ENCODE measurements at regions not wholly inside any gene's neighbourhood (a gene's known extent, or its start where the extent isn't known, plus 50 kb on each side); places are given as distances from the start of the nearest gene placed in this dataset.

- no peak overlapping the region for H3K4ac ChIP-seq (ENCODE audit: low read depth, low read length)
- no peak overlapping the region for H3K4me3 ChIP-seq (ENCODE audit: low read depth, low read length)
- H3K27ac ChIP-seq (ENCODE audit: low read depth, low read length), result no peak overlapping the region
- DNase-seq, result no peak
- H3K18ac ChIP-seq (ENCODE audit: low read length), result no peak overlapping the region
- no peak overlapping the region for H3K23ac ChIP-seq (ENCODE audit: low read length)
- H3K79me1 ChIP-seq (ENCODE audit: low read length), result no peaks in the 10 kb centered on the region
- H3K9ac ChIP-seq (ENCODE audit: low read length), result no peak overlapping the region
- no peaks in the 10 kb centered on the region for H3K4me1 ChIP-seq (ENCODE audit: control insufficient read depth in 1 of 2, insufficient read depth in 2 of 2, low read length in 2 of 2)
- WGBS (ENCODE audit: extremely low coverage, insufficient coverage, insufficient read length), result no CpG with 5 or more reads among the region's 5 CpGs
- no peak overlapping the region for H2AFZ ChIP-seq (ENCODE audit: insufficient read depth, low read length, poor library complexity)
- no peak overlapping the region for H4K8ac ChIP-seq (ENCODE audit: low read depth, low read length)
- no peaks in the 10 kb centered on the region for H3K36me3 ChIP-seq (ENCODE audit: control insufficient read depth in 1 of 2, insufficient read depth in 2 of 2, low read length in 2 of 2)
- H2BK12ac ChIP-seq (ENCODE audit: low read length), result no peak overlapping the region
- H3K4me2 ChIP-seq (ENCODE audit: low read length), result no peak overlapping the region
- H2BK120ac ChIP-seq (ENCODE audit: insufficient read depth, low read length, poor library complexity), result no peak overlapping the region
- H2BK5ac ChIP-seq (ENCODE audit: low read depth, low read length, poor library complexity), result no peak overlapping the region
- H3K9me3 ChIP-seq (ENCODE audit: insufficient read depth, low read depth, low read length), result no peaks in the 10 kb centered on the region
- no peaks in the 10 kb centered on the region for H3K79me2 ChIP-seq (ENCODE audit: control insufficient read depth, insufficient read depth, low read length, poor library complexity)
- no peak overlapping the region for H3K14ac ChIP-seq (ENCODE audit: low read length)
- H3K27me3 ChIP-seq (ENCODE audit: insufficient read depth, low read length), result no peaks in the 10 kb centered on the region
- H2AK5ac ChIP-seq (ENCODE audit: low read length), result no peak overlapping the region
- no peak overlapping the region for H4K12ac ChIP-seq (ENCODE audit: low read depth, low read length)
- no peak overlapping the region for H4K91ac ChIP-seq (ENCODE audit: low read depth, low read length)
Measured at GRCh38 chr16:52834736-52835465, 217.8 kb downstream of the CHD9NB start.

DNA sequence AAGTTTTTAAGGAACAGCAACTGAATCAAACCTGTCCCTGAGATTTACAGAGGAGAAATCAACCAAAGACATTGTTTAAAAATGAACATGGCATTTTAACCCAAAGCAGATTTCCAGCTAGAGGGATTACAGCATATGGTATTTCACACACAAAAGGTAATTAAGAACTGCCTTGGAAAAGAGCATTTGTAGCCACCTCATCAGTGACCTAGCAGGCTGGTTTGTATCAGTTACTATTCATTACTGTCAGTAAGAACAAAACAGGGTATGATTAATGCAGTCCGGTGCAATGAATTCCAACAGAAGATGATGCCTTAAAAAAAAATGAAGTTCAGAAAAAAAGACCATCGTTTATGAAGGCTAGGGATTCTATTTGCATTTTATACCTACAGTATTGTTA, 219.9 kb downstream of the CHD9NB start:
- Histone ChIP-seq H4K8ac (ENCODE audit: low read depth, low read length) (no peak overlapping the region), H3K18ac (ENCODE audit: low read length) (no peak overlapping the region), H3K4me3 (ENCODE audit: low read depth, low read length) (no peak overlapping the region)

DNA sequence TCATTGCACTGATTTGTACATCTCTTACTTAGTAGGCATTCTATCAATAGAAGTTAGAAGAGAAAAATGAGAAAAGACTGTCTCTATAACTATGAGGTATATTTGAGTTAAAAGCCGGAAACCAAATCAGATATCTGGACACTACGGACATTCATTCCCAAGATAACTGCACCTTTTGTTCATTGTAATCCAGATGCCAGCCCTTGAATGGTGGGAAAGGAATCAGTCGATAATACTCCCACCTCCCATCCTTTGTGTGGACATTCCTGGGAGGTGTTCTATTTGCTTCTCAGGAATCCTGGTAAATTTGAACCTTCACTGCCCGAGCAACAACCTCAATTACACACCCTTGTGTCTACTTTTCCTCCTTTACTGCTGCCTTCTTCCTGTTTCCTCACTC, 225.2 kb downstream of the CHD9NB start:
- no peaks in the 10 kb centered on the region for H3K9me3 ChIP-seq (ENCODE audit: insufficient read depth, low read depth, low read length)
- H2BK120ac ChIP-seq (ENCODE audit: insufficient read depth, low read length, poor library complexity), result no peak overlapping the region
- H3K36me3 ChIP-seq (ENCODE audit: control insufficient read depth in 1 of 2, insufficient read depth in 2 of 2, low read length in 2 of 2), result no peaks in the 10 kb centered on the region
- no peak overlapping the region for H3K14ac ChIP-seq (ENCODE audit: low read length)
- H4K8ac ChIP-seq (ENCODE audit: low read depth, low read length), result no peak overlapping the region
- no peak overlapping the region for H3K23ac ChIP-seq (ENCODE audit: low read length)
- no peak for DNase-seq
- H2AFZ ChIP-seq (ENCODE audit: insufficient read depth, low read length, poor library complexity), result no peak overlapping the region
- no CpG with 5 or more reads among the region's 4 CpGs for WGBS (ENCODE audit: extremely low coverage, insufficient coverage, insufficient read length)
- H3K79me1 ChIP-seq (ENCODE audit: low read length), result no peaks in the 10 kb centered on the region
- no peak overlapping the region for H3K4me3 ChIP-seq (ENCODE audit: low read depth, low read length)
- H4K91ac ChIP-seq (ENCODE audit: low read depth, low read length), result no peak overlapping the region
- H3K18ac ChIP-seq (ENCODE audit: low read length), result no peak overlapping the region
- no peak overlapping the region for H2BK5ac ChIP-seq (ENCODE audit: low read depth, low read length, poor library complexity)
- H3K27me3 ChIP-seq (ENCODE audit: insufficient read depth, low read length), result no peaks in the 10 kb centered on the region
- H3K27ac ChIP-seq (ENCODE audit: low read depth, low read length), result no peak overlapping the region
- H3K9ac ChIP-seq (ENCODE audit: low read length), result no peak overlapping the region
- no peak overlapping the region for H3K4me2 ChIP-seq (ENCODE audit: low read length)
- no peak overlapping the region for H3K4ac ChIP-seq (ENCODE audit: low read depth, low read length)
- no peaks in the 10 kb centered on the region for H3K4me1 ChIP-seq (ENCODE audit: control insufficient read depth in 1 of 2, insufficient read depth in 2 of 2, low read length in 2 of 2)
- no peaks in the 10 kb centered on the region for H3K79me2 ChIP-seq (ENCODE audit: control insufficient read depth, insufficient read depth, low read length, poor library complexity)
- H2BK12ac ChIP-seq (ENCODE audit: low read length), result no peak overlapping the region
- no peak overlapping the region for H2AK5ac ChIP-seq (ENCODE audit: low read length)
- no peak overlapping the region for H4K12ac ChIP-seq (ENCODE audit: low read depth, low read length)

More for the DNA sequence above, 219.9 kb downstream of the CHD9NB start:
- DNase-seq, result no peak
- Histone ChIP-seq H3K36me3 (ENCODE audit: control insufficient read depth in 1 of 2, insufficient read depth in 2 of 2, low read length in 2 of 2) (no peaks in the 10 kb centered on the region), H2AFZ (ENCODE audit: insufficient read depth, low read length, poor library complexity) (no peak overlapping the region), H2BK12ac (ENCODE audit: low read length) (no peak overlapping the region), H3K27me3 (ENCODE audit: insufficient read depth, low read length) (no peaks in the 10 kb centered on the region), H2AK5ac (ENCODE audit: low read length) (no peak overlapping the region), H2BK5ac (ENCODE audit: low read depth, low read length, poor library complexity) (no peak overlapping the region), H3K79me1 (ENCODE audit: low read length) (no peaks in the 10 kb centered on the region), H3K4me2 (ENCODE audit: low read length) (no peak overlapping the region), H4K12ac (ENCODE audit: low read depth, low read length) (no peak overlapping the region), H4K91ac (ENCODE audit: low read depth, low read length) (no peak overlapping the region), H3K23ac (ENCODE audit: low read length) (no peak overlapping the region), H2BK120ac (ENCODE audit: insufficient read depth, low read length, poor library complexity) (no peak overlapping the region), H3K9me3 (ENCODE audit: insufficient read depth, low read depth, low read length) (no peaks in the 10 kb centered on the region), H3K4ac (ENCODE audit: low read depth, low read length) (no peak overlapping the region), H3K9ac (ENCODE audit: low read length) (no peak overlapping the region), H3K79me2 (ENCODE audit: control insufficient read depth, insufficient read depth, low read length, poor library complexity) (no peaks in the 10 kb centered on the region), H3K14ac (ENCODE audit: low read length) (no peak overlapping the region), H3K27ac (ENCODE audit: low read depth, low read length) (no peak overlapping the region), H3K4me1 (ENCODE audit: control insufficient read depth in 1 of 2, insufficient read depth in 2 of 2, low read length in 2 of 2) (no peaks in the 10 kb centered on the region)
- WGBS (ENCODE audit: extremely low coverage, insufficient coverage, insufficient read length), result no CpG with 5 or more reads among the region's 2 CpGs

DNA sequence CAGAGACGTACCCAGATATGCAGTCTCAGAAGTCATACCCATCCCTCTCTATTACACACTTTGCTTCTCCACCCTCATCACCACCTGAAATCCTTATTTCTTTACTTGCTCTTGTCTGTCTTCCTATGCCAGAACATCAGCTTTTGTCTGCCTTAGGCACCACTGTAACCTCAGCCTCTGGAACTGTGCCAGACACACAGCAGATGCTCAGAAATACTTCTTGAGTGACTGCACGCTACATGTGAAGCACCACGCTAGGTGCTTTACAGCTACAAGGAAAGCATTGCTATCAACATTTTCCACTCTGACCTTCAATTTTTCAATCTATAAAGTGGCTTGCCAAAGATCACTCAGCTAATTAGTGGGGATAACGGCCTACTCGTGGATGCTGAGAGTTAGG, 226.8 kb downstream of the CHD9NB start:
- DNase-seq, result no peak
- Histone ChIP-seq H3K14ac (ENCODE audit: low read length) (no peak overlapping the region), H2BK5ac (ENCODE audit: low read depth, low read length, poor library complexity) (no peak overlapping the region), H2BK12ac (ENCODE audit: low read length) (no peak overlapping the region), H3K27ac (ENCODE audit: low read depth, low read length) (no peak overlapping the region), H3K9ac (ENCODE audit: low read length) (no peak overlapping the region), H3K4me3 (ENCODE audit: low read depth, low read length) (no peak overlapping the region), H3K4ac (ENCODE audit: low read depth, low read length) (no peak overlapping the region), H3K18ac (ENCODE audit: low read length) (no peak overlapping the region), H3K36me3 (ENCODE audit: control insufficient read depth in 1 of 2, insufficient read depth in 2 of 2, low read length in 2 of 2) (no peaks in the 10 kb centered on the region), H3K4me2 (ENCODE audit: low read length) (no peak overlapping the region), H2AFZ (ENCODE audit: insufficient read depth, low read length, poor library complexity) (no peak overlapping the region), H3K27me3 (ENCODE audit: insufficient read depth, low read length) (no peaks in the 10 kb centered on the region), H4K91ac (ENCODE audit: low read depth, low read length) (no peak overlapping the region), H3K79me2 (ENCODE audit: control insufficient read depth, insufficient read depth, low read length, poor library complexity) (no peaks in the 10 kb centered on the region), H2AK5ac (ENCODE audit: low read length) (no peak overlapping the region), H3K4me1 (ENCODE audit: control insufficient read depth in 1 of 2, insufficient read depth in 2 of 2, low read length in 2 of 2) (no peaks in the 10 kb centered on the region), H4K12ac (ENCODE audit: low read depth, low read length) (no peak overlapping the region), H3K79me1 (ENCODE audit: low read length) (no peaks in the 10 kb centered on the region), H4K8ac (ENCODE audit: low read depth, low read length) (no peak overlapping the region), H3K9me3 (ENCODE audit: insufficient read depth, low read depth, low read length) (no peaks in the 10 kb centered on the region), H3K23ac (ENCODE audit: low read length) (no peak overlapping the region), H2BK120ac (ENCODE audit: insufficient read depth, low read length, poor library complexity) (no peak overlapping the region)
- WGBS (ENCODE audit: extremely low coverage, insufficient coverage, insufficient read length), result no CpG with 5 or more reads among the region's 5 CpGs
